GM06990 (cell line): ENCODE measurements at regions not wholly inside any gene's neighbourhood (a gene's known extent, or its start where the extent isn't known, plus 50 kb on each side); places are given as distances from the start of the nearest gene placed in this dataset.

Source experiments
- DNase-seq: peaks from one replicate; pipeline ENCODE4 v3.0.0-alpha.2; 2011; ENCODE audit not compliant: insufficient read length; ENCODE audit errors: extremely low read depth
- H3K27me3 ChIP-seq: replicated peaks from 2 replicates; pipeline ENCODE4 v1.6.0; 2011; ENCODE audit warnings: low read length; ENCODE audit not compliant: control insufficient read depth, insufficient read depth
- H3K36me3 ChIP-seq: 2 replicates; pipeline ENCODE4 v1.5.1; 2011; ENCODE audit warnings: low read length; ENCODE audit not compliant: control insufficient read depth, insufficient read depth
- H3K4me3 ChIP-seq: replicated peaks from 2 replicates; pipeline ENCODE4 v1.5.1; 2011; ENCODE audit warnings: low read depth, mild to moderate bottlenecking, control low read depth, low read length
- TF ChIP-seq, protein P1 (sequence below): IDR thresholded peaks from 2 replicates; pipeline ENCODE4 v1.5.1; 2011; ENCODE audit warnings: low read length, control low read depth, mild to moderate bottlenecking, inconsistent platforms; ENCODE audit not compliant: insufficient read depth, poor library complexity, severe bottlenecking

DNA sequence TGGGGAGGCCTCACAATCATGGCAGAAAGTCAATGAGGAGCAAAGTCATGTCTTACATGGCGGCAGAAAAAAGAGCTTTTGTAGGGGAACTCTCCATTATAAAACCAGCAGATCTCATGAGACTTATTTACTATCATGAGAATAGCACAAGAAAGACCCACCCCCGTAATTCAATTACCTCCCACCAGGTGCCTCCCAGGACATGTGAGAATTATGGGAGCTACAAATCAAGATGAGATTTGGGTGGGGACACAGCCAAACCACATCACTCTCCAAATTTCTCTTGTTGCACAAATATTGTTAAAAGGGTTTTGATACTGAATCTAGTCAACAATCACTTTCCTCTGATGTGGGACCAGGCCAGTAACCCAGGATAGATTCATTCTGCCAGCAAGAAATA is 1176.1 kb downstream of the CDH9 start:
- Histone ChIP-seq H3K36me3 (no peaks in the 10 kb centered on the region), H3K4me3 (no peak overlapping the region), H3K27me3 (no peaks in the 10 kb centered on the region)
- no peak for DNase-seq
- TF ChIP-seq, protein P1, sequence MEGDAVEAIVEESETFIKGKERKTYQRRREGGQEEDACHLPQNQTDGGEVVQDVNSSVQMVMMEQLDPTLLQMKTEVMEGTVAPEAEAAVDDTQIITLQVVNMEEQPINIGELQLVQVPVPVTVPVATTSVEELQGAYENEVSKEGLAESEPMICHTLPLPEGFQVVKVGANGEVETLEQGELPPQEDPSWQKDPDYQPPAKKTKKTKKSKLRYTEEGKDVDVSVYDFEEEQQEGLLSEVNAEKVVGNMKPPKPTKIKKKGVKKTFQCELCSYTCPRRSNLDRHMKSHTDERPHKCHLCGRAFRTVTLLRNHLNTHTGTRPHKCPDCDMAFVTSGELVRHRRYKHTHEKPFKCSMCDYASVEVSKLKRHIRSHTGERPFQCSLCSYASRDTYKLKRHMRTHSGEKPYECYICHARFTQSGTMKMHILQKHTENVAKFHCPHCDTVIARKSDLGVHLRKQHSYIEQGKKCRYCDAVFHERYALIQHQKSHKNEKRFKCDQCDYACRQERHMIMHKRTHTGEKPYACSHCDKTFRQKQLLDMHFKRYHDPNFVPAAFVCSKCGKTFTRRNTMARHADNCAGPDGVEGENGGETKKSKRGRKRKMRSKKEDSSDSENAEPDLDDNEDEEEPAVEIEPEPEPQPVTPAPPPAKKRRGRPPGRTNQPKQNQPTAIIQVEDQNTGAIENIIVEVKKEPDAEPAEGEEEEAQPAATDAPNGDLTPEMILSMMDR = no peak

DNA sequence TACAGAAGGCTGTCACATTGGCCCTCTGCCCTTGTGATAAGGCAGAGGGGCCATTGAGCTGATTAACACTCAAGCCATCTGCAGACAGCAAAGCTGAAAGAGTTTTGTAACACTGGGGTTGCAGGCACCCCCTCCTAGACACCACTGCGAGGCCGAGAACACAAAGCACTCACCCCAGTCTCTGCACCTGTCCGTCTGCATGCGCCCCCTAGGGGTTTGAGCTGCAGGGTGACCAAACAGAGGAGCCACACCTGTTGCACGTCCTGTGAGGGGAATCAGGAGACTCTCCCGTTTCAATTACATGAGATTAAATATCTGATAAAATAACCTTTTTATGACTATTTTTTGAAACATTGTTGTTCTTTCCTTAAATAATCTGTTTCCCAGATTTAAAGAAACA is 1180.4 kb downstream of the CDH9 start:
- Histone ChIP-seq H3K36me3 (no peaks in the 10 kb centered on the region), H3K27me3 (no peaks in the 10 kb centered on the region), H3K4me3 (no peak overlapping the region)
- no peak for DNase-seq
- TF ChIP-seq, protein P1 = no peak

DNA sequence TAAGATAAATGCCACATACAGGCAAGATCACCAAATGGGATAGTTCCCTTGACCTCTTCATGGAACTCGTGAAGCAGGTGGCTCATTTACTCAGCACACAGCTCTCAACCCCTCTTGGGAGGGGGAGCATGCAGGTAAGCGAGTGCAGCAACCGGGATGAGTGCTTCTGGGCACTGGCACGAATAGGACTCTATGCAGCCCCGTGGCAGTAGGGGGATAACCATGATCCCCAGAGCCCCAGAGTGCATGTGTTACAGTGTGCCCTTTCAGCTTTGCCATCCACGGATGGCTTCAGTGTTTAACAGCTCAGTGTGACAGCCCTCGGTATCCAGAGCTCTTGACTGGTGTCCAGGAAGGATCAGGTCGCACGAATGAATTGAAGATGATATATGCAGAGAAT is 1187.1 kb downstream of the CDH9 start:
- Histone ChIP-seq H3K36me3 (no peaks in the 10 kb centered on the region), H3K27me3 (no peaks in the 10 kb centered on the region), H3K4me3 (no peak overlapping the region)
- TF ChIP-seq, protein P1 = no peak
- no peak for DNase-seq

DNA sequence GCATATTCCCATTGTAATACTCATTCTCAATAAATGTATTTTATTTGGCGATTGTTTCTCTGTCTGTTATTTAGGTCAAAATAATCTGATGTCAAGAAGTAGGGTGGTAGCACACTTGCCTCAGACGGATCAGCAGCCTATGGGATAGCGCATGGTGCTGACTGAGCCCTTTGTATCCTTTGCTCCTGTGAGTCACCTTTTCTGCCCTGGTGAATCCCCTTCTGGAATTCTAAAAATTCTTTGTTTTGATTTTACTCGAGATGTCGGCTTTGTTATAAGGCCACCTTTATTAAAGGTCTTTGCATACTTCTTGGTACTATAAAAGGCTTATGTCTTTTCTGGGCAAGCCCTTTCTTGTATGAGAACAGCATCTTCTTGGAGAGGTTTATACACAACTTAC is 1187.8 kb downstream of the CDH9 start:
- Histone ChIP-seq H3K36me3 (no peaks in the 10 kb centered on the region), H3K27me3 (no peaks in the 10 kb centered on the region), H3K4me3 (no peak overlapping the region)
- TF ChIP-seq, protein P1 = no peak
- no peak for DNase-seq

DNA sequence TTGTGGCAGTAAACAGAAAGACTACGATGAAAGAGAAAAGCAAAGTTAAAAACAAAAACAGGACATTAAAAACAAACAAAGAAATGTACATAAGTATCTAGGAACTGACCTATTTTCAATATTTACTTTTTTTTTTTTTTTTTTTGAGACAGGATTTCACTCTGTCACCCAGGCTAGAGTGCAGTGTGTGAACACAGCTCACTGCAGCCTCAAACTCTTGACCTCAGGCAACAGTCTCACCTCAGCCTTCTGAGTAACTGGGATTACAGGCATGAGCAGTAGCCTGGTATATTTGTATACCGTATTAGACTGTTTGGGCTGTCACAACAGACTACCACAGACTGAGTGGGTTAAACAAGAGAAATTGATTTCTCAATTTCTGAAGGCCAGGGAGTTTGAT is 1189.1 kb downstream of the CDH9 start:
- Histone ChIP-seq H3K27me3 (no peaks in the 10 kb centered on the region), H3K36me3 (no peaks in the 10 kb centered on the region), H3K4me3 (no peak overlapping the region)
- TF ChIP-seq, protein P1 = no peak
- no peak for DNase-seq

DNA sequence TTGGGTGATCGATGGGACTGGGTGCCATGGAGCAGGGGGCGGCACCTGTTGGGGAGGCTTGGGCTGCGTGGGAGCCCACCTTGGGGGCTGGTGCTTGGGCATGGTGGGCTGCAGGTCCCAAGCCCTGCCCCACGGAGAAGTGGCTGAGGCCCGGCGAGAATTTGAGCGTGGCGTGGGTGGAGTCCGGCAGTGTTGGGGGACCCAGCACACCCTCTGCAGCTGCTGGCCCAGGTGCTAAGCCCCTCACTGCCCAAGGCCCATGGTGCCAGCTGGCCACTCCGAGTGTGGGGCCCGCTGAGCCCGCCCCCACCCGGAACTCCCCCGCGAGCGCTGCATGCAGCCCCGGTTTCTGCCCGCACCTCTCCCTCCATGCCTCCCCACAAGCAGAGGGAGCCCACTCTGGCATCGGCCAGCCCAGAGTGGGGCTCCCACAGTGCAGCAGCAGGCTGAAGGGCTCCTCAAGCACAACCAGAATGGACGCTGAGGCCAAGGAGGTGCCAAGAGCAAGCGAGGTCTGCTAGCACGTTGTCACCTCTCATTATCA is 1178.6 kb upstream of the CDH10 start:
- Histone ChIP-seq H3K4me3 (no peak overlapping the region), H3K36me3 (no peaks in the 10 kb centered on the region), H3K27me3 (no peaks in the 10 kb centered on the region)
- TF ChIP-seq, protein P1 = no peak
- DNase-seq = no peak
